Transverse colon (tissue), 4 donors: ENCODE measurements at regions not wholly inside any gene's neighbourhood (a gene's known extent, or its start where the extent isn't known, plus 50 kb on each side); places are given as distances from the start of the nearest gene placed in this dataset.

Experiments
- DNase-seq: peaks from one replicate; pipeline ENCODE4 v3.0.0-alpha.2; 2019
- H3K27ac ChIP-seq, 4 donors: fragments of 200-600 bp; sonication (generic); 2 replicates each; pipeline ENCODE4 v1.5.1; 2016 to 2018; ENCODE audit warnings: inconsistent platforms in 4 of 4
- H3K27me3 ChIP-seq: fragments of 200-600 bp; sonication (generic); 2 replicates; pipeline ENCODE4 v1.5.1; 2017; ENCODE audit warnings: inconsistent platforms
- H3K36me3 ChIP-seq, 4 donors: fragments of 200-600 bp; sonication (generic); 2 replicates each; pipeline ENCODE4 v1.5.1; 2017 to 2019; ENCODE audit warnings: inconsistent platforms in 4 of 4
- H3K4me1 ChIP-seq, 4 donors: fragments of 200-600 bp; sonication (generic); 2 replicates each; pipeline ENCODE4 v1.5.1; 2017 to 2020; ENCODE audit warnings: inconsistent platforms in 4 of 4
- H3K4me3 ChIP-seq, 4 donors: fragments of 200-600 bp; sonication (generic); 1 replicate in 1 of 4; 2 replicates in 3 of 4; pipeline versions ENCODE4 v1.5.1 to v1.6.1; 2017 to 2019; ENCODE audit warnings: inconsistent platforms in 4 of 4
- H3K9me3 ChIP-seq, 2 donors: fragments of 200-600 bp; sonication (generic); 2 replicates each; pipeline ENCODE4 v1.5.1; 2017 to 2019; ENCODE audit warnings: inconsistent platforms in 2 of 2
- EP300 ChIP-seq: sonication (generic); formaldehyde crosslinking; IDR thresholded peaks from one replicate; pipeline ENCODE4 v1.6.1; 2017; ENCODE audit warnings: antibody characterized with exemption, low read depth
- POLR2A ChIP-seq: fragments of 450-650 bp; IDR thresholded peaks from one replicate; pipeline ENCODE4 v1.6.1; 2016; ENCODE audit warnings: antibody characterized with exemption, mild to moderate bottlenecking, moderate library complexity
- POLR2AphosphoS5 ChIP-seq, 3 donors: sonication (generic); formaldehyde crosslinking; IDR thresholded peaks; one replicate each; pipeline ENCODE4 v1.6.1; 2016; ENCODE audit warnings: antibody characterized with exemption in 3 of 3
- WGBS, 2 donors: methylation state at CpG; one replicate each; pipeline ENCODE4 v1.1.5; 2018; ENCODE audit warnings: low coverage in 1 of 2; 5-methylcytosine and 5-hydroxymethylcytosine counted together
- in situ Hi-C, 4 donors: fragments of 200-750 bp; cut with MboI; loops; one replicate each; pipeline versions ENCODE4 v1.15.0 to v1.15.1; 2017; ENCODE audit warnings: low sequenced_read_pairs in 3 of 4, low pct_ligation_motif_present in 1 of 4, low pct_unique_long_range_greater_than_20kb in 1 of 4
- intact Hi-C: fragments of 100-400 bp; cut with DNase I; formaldehyde crosslinking; loops from one replicate; pipeline ENCODE4 v1.15.1; 2023; ENCODE audit warnings: low total_unique reads
- TF ChIP-seq, protein P1 (sequence below), 5 experiments: fragments of 200-600 bp in 3 of 5; fragments of 450-650 bp in 2 of 5; sonication (generic) in 3 of 5; IDR thresholded peaks; 1 replicate in 2 of 5; 2 replicates in 3 of 5; pipeline ENCODE4 v1.5.1; 2016 to 2017; ENCODE audit warnings: antibody characterized with exemption in 5 of 5, inconsistent platforms in 3 of 5, mild to moderate bottlenecking in 2 of 5, moderate library complexity in 1 of 5

DNA sequence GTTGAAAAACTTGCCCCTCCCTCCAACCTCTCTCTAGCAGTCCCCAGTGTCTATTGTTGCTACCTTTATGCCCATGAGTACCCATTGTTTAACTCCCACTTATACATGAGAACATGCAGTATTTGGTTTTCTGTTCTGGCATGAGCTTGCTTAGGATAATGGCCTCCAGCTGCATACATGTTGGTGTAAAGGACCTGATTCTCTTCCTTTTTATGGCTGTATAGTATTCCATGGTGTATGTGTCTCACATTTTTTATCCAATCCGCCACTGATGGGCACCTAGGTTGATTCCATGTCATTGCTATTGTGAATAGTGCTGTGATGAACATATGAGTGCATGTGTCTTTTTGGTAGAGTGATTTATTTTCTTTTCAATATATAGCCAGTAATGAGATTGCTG, 50.0 kb upstream of the GPC4 start:
- intact Hi-C loops (no loop called here), in situ Hi-C loops (no loop called here)
- H3K9me3 ChIP-seq = no peaks in the 10 kb centered on the region
- H3K4me1 ChIP-seq = no peaks in the 10 kb centered on the region
- H3K4me3 ChIP-seq = no peak overlapping the region
- TF ChIP-seq, protein P1, sequence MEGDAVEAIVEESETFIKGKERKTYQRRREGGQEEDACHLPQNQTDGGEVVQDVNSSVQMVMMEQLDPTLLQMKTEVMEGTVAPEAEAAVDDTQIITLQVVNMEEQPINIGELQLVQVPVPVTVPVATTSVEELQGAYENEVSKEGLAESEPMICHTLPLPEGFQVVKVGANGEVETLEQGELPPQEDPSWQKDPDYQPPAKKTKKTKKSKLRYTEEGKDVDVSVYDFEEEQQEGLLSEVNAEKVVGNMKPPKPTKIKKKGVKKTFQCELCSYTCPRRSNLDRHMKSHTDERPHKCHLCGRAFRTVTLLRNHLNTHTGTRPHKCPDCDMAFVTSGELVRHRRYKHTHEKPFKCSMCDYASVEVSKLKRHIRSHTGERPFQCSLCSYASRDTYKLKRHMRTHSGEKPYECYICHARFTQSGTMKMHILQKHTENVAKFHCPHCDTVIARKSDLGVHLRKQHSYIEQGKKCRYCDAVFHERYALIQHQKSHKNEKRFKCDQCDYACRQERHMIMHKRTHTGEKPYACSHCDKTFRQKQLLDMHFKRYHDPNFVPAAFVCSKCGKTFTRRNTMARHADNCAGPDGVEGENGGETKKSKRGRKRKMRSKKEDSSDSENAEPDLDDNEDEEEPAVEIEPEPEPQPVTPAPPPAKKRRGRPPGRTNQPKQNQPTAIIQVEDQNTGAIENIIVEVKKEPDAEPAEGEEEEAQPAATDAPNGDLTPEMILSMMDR (IDR thresholded peaks at IDR 0.05) = no peak
- TF ChIP-seq POLR2A (no peak), EP300 (no peak), POLR2AphosphoS5 (IDR thresholded peaks at IDR 0.05) (no peak)
- 89% methylated on average over 1 of the region's 1 CpG; no CpG with 5 or more reads in 1 of the 2 donors for WGBS, 2 donors
- no peaks in the 10 kb centered on the region for H3K27me3 ChIP-seq
- no peak overlapping the region for H3K27ac ChIP-seq
- no peaks in the 10 kb centered on the region for H3K36me3 ChIP-seq
- no peak for DNase-seq
